ENCODE measurements at regions not wholly inside any gene's neighbourhood (a gene's known extent, or its start where the extent isn't known, plus 50 kb on each side); places are given as distances from the start of the nearest gene placed in this dataset.

DNA sequence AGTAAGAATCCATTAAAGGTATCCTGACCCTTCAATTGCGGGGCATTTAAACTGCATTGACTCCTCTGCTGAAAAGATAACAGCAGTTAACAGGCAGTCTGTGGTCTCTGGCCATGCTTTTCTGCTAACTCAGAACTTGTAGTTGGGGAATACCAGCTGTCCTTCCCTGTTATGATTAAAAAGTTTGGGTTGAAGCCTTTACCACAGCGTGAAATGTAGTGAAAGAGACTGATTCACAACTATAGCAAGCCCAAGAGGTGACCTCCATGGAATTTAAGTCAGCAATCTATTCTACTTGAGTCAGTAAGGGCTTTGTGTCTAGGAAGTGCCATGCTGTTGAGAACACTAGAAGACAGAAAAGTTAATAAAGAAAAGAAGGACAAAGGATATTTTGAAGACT, 1037.3 kb downstream of the SI start:
- TF ChIP-seq, protein P1, sequence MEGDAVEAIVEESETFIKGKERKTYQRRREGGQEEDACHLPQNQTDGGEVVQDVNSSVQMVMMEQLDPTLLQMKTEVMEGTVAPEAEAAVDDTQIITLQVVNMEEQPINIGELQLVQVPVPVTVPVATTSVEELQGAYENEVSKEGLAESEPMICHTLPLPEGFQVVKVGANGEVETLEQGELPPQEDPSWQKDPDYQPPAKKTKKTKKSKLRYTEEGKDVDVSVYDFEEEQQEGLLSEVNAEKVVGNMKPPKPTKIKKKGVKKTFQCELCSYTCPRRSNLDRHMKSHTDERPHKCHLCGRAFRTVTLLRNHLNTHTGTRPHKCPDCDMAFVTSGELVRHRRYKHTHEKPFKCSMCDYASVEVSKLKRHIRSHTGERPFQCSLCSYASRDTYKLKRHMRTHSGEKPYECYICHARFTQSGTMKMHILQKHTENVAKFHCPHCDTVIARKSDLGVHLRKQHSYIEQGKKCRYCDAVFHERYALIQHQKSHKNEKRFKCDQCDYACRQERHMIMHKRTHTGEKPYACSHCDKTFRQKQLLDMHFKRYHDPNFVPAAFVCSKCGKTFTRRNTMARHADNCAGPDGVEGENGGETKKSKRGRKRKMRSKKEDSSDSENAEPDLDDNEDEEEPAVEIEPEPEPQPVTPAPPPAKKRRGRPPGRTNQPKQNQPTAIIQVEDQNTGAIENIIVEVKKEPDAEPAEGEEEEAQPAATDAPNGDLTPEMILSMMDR (IDR thresholded peaks at IDR 0.05): no peak

DNA sequence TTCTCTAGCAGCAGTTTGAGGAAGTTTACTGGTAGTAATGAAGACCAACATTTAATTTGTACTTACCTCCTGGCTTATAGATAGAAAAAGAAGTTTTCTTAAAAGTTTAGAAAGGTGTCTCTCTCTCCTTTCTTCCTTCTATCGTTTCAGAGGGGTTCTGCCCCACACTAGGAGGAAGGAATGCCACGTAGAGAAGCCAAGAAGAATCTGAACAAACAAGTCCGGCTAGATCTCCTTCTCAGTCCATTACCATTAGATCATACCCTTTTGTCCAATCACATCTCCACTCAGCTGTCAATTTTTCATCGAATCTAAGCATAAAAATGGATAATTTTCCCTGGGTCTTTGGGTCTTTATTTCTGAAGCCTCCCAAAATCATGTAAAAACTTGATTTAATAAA, 1048.1 kb downstream of the SI start:
- TF ChIP-seq, protein P1 (IDR thresholded peaks at IDR 0.05): no peak

DNA sequence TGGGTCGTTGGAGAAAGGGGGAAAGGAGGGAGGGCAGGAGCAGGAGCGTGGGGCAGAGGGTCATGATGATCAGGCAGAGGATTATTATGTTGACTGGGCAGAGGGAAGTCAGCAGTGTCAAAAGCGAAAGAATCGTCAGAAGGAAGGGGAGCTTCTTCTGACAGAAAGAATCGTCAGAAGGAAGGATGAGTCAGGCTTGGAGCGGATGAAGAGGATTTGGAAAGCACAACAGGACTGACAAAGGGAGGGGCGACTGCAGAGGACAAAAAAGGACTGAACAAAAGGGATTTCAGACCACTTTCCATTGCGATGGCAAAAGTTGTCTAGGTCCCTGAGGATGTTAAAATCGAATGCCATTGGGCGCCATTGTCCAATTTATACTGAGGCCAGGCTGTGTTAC, 1053.5 kb downstream of the SI start:
- TF ChIP-seq, protein P1 (IDR thresholded peaks at IDR 0.05): no peak

DNA sequence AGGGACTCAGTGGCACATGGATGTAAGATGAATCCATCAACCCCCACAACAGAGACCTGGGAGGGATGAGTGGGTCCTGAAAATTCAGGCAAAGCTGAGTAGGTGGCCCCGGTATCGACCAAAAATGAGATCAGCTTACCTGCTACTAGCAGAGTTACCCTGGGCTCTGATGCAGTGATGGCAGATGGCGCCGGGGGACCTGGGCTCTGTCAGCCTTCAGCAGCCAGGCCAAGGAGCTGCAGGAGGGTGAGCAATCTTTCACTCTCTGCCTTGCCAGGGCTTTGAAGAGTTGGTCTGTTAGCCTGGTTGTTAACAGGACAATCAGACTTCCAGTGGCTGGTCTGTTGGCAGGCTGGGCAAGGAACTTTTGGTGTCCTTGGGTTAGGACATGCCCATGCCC, 1054.8 kb downstream of the SI start:
- TF ChIP-seq, protein P1 (IDR thresholded peaks at IDR 0.05): no peak

DNA sequence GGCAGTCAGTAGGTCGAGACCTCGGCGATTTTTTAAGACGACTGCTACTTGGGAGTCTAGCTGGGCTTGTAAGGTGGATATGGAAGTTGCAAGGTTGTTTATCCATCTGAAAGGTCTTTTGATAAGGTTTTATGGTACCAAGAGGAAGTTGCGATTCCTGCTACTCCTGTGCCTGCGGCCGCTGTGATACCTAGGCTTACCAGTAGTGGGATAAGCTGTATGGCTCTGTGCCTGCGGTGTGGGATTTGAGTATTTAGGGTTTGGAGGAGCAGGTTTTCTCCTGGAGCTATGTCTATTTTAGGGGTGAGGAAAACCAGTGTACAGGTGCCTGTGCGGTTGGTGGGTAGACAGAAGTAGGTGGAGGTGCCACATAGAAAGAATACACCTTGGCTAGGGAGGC, 1059.8 kb downstream of the SI start:
- TF ChIP-seq, protein P1 (IDR thresholded peaks at IDR 0.05): no peak

DNA sequence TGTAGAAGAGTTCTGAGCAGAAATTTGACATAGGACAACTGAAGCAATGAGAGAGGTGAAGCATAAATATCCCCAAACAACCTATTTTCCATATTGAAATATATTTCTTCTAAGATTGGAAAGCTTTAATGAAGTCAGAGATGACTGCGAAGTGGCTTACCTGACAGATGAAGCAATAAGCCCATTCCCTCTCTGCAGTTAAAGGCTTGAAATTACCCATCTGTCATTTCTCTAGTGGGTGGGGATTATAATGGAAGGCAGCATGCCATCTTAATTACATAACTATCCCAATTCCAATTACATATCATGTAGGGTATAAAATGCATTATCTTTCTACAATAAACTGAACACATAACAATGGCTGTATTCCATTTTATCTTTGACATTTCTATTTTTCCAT, 1070.5 kb downstream of the SI start:
- TF ChIP-seq, protein P1 (IDR thresholded peaks at IDR 0.05): no peak

DNA sequence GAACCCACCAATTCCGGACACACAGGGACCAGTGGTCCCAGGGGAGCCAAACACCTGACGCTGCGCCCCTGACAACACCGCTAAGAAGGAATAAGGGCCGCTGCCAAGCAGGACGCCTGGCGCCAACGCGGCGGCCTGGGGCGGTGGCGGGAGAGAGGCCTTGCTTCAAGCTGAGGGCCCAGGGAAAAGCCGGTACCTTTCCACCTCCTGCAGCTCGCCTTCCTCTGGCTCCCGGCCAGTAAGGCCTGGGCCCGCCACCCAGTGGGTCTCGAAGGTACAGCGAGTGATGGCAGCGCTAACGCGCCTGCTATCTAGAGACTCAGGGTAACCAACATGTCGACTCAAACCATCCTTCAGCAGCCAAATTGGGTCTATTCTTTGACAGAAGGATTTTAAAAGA, 1074.1 kb downstream of the SI start:
- TF ChIP-seq, protein P1 (IDR thresholded peaks at IDR 0.05): no peak

DNA sequence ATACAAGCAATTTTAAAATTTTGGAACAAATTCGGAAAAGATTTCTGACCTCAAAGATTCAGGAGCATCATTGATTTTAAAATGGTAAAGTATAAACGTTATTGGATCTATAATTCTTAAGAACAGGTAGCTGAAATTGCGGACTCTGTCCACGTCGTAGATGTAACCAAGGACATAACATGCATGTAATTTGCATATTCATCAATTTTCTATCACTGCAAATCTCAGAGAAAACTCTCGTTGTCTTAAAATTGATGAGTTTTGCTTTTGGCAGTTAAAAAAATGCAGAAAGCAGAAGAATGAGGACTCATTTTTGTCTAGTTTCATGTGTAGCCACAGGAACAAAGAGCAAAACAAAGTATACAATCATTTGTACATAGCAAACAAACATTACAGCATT, 1094.4 kb downstream of the SI start:
- TF ChIP-seq, protein P1 (IDR thresholded peaks at IDR 0.05): no peak
